ENCODE measurements at regions not wholly inside any gene's neighbourhood (a gene's known extent, or its start where the extent isn't known, plus 50 kb on each side); places are given as distances from the start of the nearest gene placed in this dataset.

DNA sequence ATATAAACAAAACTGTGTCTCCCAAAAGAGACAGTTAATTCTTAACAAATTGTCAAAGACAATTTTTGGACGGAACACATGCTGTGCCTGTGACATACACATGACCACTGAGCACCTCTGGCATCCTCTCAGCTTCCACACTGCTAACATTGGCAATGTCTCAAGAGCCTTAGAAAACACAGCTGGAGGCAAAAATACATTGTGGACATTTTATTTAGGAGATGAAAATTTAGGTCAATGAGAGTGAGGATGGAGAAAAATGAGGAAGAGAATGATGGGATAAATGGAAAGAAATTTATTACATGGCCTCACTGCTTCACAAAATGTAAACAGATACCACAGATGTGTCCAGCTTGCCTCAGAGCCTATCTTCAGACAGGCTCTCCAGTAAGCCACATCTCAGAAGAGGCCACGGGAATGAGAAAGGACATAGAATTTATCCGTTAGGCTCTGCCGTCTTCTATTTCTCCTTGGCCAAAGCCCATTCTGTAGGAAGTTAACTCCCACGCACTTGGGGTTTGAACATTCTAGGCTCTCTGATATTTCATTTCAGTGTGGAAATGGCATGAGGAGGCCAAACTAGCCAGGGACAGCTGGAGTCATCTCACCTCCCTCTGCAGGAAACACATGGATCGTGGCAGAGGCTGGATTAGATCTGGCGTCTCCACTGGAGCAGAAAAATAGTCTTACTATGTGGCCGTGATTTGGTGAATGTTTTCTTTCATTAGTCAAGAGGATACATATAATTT is 519.4 kb upstream of the DSEL start:
- Mint-ChIP-seq H3K27ac (no peak overlapping the region), H3K4me3 (ENCODE audit: low read depth) (no peak overlapping the region), H3K36me3 (ENCODE audit: insufficient read depth) (no peaks in the 10 kb centered on the region), H3K27me3 (peaks cover 15% of the 10 kb centered on the region), H3K9me3 (ENCODE audit: low read depth) (no peaks in the 10 kb centered on the region), H3K4me1 (ENCODE audit: low read depth) (peaks cover 9% of the 10 kb centered on the region)
- DNase-seq (ENCODE audit: low spot score, unreplicated experiment): no peak
- TF ChIP-seq, protein P1, sequence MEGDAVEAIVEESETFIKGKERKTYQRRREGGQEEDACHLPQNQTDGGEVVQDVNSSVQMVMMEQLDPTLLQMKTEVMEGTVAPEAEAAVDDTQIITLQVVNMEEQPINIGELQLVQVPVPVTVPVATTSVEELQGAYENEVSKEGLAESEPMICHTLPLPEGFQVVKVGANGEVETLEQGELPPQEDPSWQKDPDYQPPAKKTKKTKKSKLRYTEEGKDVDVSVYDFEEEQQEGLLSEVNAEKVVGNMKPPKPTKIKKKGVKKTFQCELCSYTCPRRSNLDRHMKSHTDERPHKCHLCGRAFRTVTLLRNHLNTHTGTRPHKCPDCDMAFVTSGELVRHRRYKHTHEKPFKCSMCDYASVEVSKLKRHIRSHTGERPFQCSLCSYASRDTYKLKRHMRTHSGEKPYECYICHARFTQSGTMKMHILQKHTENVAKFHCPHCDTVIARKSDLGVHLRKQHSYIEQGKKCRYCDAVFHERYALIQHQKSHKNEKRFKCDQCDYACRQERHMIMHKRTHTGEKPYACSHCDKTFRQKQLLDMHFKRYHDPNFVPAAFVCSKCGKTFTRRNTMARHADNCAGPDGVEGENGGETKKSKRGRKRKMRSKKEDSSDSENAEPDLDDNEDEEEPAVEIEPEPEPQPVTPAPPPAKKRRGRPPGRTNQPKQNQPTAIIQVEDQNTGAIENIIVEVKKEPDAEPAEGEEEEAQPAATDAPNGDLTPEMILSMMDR (IDR thresholded peaks at IDR 0.05; ENCODE audit: unreplicated experiment): no peak

DNA sequence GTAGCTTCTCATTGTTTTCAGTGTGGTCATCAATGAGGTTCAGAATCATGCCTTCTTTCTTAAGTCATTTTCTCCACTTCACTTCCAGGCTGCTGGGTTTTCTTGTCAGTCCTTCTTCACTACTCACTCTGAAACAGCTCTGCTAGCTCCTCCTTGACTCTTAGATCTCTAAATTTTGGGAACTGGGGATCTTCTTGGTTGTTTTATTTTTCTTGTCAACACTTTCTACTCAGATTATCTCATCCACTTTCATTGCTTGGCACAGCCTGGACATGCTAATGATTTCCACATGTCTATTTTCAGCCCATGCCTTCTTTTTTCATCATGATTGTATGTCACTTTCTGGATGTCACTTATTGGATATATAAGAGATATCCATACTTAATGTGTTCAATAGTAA is 517.8 kb upstream of the DSEL start:
- Mint-ChIP-seq H3K9me3 (ENCODE audit: low read depth) (no peaks in the 10 kb centered on the region), H3K36me3 (ENCODE audit: insufficient read depth) (no peaks in the 10 kb centered on the region), H3K27ac (no peak overlapping the region), H3K27me3 (peaks cover 15% of the 10 kb centered on the region), H3K4me3 (ENCODE audit: low read depth) (no peak overlapping the region), H3K4me1 (ENCODE audit: low read depth) (peaks cover 9% of the 10 kb centered on the region)
- no peak for DNase-seq (ENCODE audit: low spot score, unreplicated experiment)
- TF ChIP-seq, protein P1 (IDR thresholded peaks at IDR 0.05; ENCODE audit: unreplicated experiment): no peak

DNA sequence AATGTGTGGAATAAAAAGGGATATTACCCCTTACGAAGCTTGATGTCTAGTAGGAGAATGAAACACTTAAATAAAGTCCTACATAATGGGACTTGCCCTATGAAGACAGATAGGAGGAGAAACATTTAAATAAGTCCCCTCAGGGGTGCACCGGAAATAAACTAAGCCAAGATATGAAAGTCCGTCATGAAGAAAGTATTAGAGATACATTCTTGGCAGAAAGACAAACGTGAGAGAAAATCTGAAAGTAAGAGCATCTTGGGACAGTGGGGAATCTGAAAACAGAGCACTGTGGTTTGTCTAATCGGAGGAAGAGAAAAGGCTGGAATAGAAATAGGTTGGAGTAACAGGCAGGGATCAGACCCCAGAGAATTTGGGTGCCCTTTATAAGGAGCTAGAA is 516.9 kb upstream of the DSEL start:
- H3K27ac Mint-ChIP-seq: no peak overlapping the region
- TF ChIP-seq, protein P1 (IDR thresholded peaks at IDR 0.05; ENCODE audit: unreplicated experiment): no peak
- H3K36me3 Mint-ChIP-seq (ENCODE audit: insufficient read depth): no peaks in the 10 kb centered on the region
- H3K4me1 Mint-ChIP-seq (ENCODE audit: low read depth): peaks cover 9% of the 10 kb centered on the region
- H3K9me3 Mint-ChIP-seq (ENCODE audit: low read depth): no peaks in the 10 kb centered on the region
- H3K27me3 Mint-ChIP-seq: peaks cover 15% of the 10 kb centered on the region
- DNase-seq (ENCODE audit: low spot score, unreplicated experiment): no peak
- no peak overlapping the region for H3K4me3 Mint-ChIP-seq (ENCODE audit: low read depth)

DNA sequence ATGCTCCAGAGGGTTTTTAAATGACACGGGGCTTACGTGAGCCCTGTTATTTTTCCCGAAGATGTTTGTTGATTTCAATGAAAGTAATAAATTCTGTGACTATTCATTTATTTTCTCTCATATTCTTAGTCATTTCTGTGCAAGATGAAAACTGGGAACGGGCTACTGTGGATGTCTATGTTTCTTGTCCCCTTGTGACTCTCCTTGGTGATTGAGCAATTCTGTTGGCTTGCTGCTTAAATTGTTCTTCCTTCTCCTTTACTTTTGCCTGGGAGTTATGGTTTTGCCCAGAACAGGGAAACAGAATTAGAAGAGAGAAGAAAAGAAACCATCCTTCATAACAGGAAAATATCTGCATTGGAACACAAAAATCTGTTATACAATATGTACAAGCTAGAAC is 508.2 kb upstream of the DSEL start:
- TF ChIP-seq, protein P1 (IDR thresholded peaks at IDR 0.05; ENCODE audit: unreplicated experiment): no peak
- Mint-ChIP-seq H3K9me3 (ENCODE audit: low read depth) (no peaks in the 10 kb centered on the region), H3K4me3 (ENCODE audit: low read depth) (no peak overlapping the region), H3K4me1 (ENCODE audit: low read depth) (no peaks in the 10 kb centered on the region), H3K36me3 (ENCODE audit: insufficient read depth) (no peaks in the 10 kb centered on the region), H3K27me3 (no peaks in the 10 kb centered on the region), H3K27ac (no peak overlapping the region)
- no peak for DNase-seq (ENCODE audit: low spot score, unreplicated experiment)

DNA sequence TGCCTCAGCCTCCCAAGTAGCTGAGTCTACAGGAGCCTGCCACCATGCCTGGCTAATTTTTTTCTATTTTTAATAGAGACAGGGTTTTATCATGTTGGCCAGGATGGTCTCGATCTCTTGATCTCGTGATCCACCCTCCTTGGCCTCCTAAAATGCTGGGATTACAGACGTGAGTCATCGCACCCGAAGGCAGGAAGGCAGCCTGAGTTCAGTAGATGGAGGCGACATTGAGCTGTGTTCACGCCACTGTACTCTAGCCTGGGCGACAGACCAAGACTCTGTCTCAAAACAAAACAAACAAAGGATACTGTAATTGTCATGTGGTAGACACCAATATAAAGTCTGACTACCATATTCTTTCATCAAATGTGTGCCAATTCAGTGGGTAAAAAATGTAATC is 500.9 kb upstream of the DSEL start:
- H3K9me3 Mint-ChIP-seq (ENCODE audit: low read depth): no peaks in the 10 kb centered on the region
- no peaks in the 10 kb centered on the region for H3K36me3 Mint-ChIP-seq (ENCODE audit: insufficient read depth)

More for the DNA sequence above, 500.9 kb upstream of the DSEL start:
- no peaks in the 10 kb centered on the region for H3K4me1 Mint-ChIP-seq (ENCODE audit: low read depth)
- H3K27me3 Mint-ChIP-seq: no peaks in the 10 kb centered on the region
- no peak overlapping the region for H3K4me3 Mint-ChIP-seq (ENCODE audit: low read depth)
- no peak overlapping the region for H3K27ac Mint-ChIP-seq
- no peak for DNase-seq (ENCODE audit: low spot score, unreplicated experiment)
- TF ChIP-seq, protein P1 (IDR thresholded peaks at IDR 0.05; ENCODE audit: unreplicated experiment): no peak

All from progenitor cell of endocrine pancreas (in vitro differentiated cells).